DMS53 treated with DMSO at 0.1 percent for 48 hours (cell line): ENCODE measurements at regions not wholly inside any gene's neighbourhood (a gene's known extent, or its start where the extent isn't known, plus 50 kb on each side); places are given as distances from the start of the nearest gene placed in this dataset.
"Not testable (repeated sequence)": the region's sequence is repeated elsewhere in the genome, so short reads cannot be mapped to it uniquely, and the experiment has no call there.

Source experiments
- DNase-seq: peaks from one replicate; lab custom pipeline; 2025; ENCODE audit not compliant: unreplicated experiment; lab: John Stamatoyannopoulos, UW

DNA sequence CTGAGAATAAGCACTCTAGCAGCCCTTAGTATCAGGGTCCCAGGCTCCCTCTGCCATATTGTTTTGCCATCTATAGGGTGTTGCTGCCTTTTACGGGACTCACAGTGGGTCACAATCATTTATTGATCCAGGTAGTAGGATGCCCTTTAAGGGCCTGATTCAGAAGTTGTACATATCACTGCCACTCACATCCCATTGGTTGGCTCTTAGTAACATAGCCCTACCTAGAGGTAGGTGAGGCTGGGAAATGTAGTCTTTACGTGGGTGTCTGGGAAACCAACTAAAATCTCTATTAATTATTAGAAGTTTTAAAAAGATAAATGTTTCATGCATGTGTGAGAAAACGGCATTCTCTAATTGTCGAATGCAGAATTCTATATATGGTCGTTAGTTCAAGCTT lies 78.8 kb upstream of the ATP5PO start:
- no peak for DNase-seq

DNA sequence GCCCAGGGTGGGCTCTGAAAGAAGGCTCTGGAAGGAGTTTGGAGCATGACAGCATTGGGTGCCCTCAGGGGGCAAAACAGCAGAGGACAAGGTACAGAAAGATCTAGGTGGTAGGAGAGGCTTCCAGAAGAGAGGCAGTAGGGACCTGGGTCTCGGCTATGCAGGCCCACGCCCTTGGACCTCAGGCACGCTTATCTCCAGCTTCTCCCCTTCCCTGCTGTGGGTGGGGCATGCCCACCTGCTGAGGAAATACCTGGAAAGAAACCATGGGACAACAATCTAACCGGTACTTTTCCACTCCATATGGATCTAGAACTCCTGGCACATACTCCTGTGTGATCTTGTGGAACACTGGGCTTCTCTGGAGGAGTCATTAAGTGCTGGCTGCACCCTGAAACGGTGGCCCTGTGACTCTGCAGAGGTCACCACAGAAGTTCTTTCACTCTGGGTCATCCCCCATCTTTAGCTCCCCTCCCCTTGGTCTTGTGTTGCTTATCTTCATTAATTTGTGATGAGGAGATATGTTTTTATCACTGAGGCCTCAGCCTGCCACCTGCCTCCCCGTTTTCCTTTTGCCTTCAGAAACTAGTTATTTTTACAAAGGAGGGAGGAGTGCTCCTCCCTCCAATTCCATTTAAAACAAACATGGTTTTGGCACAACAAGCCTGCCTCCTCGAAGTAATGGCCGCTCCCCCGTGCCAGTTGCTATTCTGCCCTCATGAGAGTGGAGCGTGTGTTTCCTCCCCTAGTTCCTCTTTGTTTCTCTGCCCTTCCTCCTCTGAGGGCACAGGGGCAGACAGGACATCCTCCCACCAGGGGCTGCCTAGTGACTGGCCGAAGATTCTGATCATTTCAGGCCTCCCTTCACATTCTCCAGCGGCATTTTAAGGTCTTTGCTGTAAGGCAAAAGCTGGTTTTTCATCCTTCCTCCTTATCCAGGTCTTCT lies 78.0 kb upstream of the ATP5PO start:
- DNase-seq: no peak

DNA sequence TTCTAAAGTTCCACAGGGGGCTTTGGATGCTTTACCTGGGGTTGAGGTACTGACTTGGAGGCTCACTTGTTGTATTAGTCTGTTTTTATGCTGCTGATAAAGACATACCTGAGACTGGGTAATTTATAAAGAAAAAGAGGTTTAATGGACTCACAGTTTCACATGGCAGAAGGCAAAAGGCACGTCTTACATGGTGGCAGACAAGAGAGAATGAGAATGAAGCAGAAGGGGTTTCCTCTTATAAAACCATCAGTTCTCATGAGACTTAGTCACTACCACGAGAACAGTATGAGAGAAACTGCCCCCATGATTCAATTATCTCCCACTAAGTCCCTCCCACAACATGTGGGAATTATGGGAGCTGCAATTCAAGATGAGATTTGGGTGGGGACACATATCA lies 76.8 kb upstream of the ATP5PO start:
- DNase-seq: not testable (repeated sequence)

DNA sequence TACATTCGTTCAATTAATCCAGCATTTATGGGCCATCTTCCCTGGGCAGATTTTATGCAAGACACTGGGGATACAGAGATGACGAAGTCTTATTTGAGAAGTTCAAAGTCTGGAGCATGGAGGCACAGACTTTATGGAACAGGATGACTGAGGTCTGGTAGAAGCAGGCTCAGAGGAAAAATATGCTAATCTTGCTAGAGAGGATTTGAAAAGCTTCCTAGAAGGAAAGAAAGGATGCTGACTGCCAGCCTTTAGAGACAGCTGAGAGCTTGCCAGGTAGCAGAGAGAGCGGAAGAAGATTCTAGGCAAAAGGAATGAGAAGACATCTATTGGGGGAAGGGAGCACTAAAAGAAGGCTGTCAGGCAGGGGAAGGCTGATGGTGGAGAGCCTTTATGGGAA lies 75.5 kb upstream of the ATP5PO start:
- DNase-seq: no peak

DNA sequence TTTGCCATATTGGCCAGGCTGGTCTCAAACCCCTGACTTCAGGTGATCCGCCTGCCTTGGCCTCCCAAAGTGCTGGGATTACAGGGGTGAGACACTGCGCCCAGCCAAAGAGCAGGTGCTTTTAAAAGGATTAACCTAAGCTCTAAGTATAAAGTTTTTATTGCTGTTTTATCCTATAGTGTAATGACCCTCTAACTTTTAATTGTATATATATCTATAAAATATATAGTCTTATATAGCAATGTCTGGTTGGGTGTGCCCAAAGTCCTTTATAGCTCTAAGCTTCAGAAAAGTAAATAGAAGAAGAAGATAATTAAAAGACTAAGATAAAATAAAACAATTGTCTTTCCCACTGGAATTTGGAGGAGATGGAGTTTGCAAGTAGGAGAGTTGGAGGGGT lies 73.8 kb upstream of the ATP5PO start:
- no peak for DNase-seq

DNA sequence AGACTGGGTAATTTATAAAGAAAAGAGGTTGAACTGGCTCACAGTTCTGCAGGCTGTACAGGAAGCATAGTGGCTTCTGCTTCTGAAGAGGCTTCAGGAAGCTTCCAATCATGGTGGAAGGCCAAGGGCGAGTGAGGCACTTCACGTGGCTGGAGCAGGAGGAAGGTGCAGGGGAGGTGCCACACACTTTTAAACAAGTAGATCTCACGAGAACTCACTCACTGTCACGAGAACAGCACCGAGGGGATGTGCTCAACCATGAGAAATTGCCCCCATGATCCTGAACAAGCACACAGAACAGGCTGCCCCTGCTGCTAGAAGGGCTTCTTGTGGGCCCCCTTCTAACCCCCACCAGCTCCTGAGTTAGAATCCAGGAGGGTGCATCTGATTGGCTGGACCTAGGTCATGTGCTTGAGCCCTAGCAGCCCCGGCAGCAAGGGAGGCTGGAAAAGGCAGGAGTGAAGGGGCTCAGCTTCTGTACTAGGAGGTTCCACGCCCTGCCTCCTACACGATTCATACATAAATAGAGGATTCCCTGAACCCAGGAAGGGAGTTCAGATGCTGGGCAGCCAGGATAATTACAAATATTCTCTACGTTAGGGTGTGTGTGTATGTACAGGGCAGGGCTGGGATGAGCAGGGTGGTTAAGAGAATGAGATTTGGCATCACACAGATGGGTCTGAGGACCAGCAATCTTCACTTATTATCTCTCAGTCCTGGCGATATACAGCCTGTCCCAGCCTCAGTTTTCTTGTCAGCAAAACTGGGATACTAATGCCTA lies 72.8 kb upstream of the ATP5PO start:
- no peak for DNase-seq

- DNase-seq: no peak
Measured at GRCh38 chr21:33987461-33987860, 71.9 kb upstream of the ATP5PO start.

DNA sequence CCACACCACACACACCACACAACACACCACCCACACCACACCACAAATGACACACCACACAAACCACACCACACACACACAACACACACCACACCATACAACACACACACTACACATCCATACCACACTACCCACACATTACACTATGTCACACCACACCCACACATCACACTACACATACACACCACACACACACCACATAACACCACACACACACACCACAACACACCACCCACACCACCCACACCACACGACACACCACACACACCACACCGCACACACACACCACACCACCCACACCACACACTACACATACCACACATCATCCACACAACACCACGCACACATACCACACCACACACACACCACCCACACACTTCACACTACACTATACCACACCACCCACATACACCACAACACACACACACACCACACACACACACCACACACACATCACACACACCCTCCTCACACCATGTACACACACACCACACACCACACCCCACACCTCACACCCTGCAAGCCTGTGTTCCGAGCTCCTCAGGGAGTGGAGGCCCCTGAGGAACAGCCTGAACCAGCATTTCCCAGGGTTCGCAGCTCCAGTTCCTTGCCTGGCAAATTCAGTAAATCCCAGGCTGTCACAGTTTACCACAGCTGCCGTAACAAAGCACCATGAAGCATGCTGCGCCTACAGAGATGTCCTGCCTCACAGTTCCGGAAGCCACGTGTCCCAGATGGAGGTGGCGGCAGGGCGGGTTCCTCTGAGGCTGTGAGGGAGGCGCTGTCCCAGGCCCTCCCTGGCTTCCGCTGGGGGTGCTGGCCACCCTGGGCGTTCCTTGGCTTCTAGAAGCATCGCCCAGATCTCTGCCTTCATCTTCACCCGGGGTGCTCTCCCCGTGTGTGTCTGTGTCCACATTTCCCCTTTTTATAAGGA lies 69.8 kb upstream of the ATP5PO start:
- no peak for DNase-seq

GRCh38 chr21:33984021-33984481 lies 68.4 kb upstream of the ATP5PO start:
- DNase-seq: no peak

- DNase-seq: no peak
Measured at GRCh38 chr21:33981391-33982101, 65.9 kb upstream of the ATP5PO start.

- no peak for DNase-seq
Measured at GRCh38 chr21:33980276-33980916, 64.8 kb upstream of the ATP5PO start.

GRCh38 chr21:33978585-33978984 lies 63.0 kb upstream of the ATP5PO start:
- no peak for DNase-seq

DNA sequence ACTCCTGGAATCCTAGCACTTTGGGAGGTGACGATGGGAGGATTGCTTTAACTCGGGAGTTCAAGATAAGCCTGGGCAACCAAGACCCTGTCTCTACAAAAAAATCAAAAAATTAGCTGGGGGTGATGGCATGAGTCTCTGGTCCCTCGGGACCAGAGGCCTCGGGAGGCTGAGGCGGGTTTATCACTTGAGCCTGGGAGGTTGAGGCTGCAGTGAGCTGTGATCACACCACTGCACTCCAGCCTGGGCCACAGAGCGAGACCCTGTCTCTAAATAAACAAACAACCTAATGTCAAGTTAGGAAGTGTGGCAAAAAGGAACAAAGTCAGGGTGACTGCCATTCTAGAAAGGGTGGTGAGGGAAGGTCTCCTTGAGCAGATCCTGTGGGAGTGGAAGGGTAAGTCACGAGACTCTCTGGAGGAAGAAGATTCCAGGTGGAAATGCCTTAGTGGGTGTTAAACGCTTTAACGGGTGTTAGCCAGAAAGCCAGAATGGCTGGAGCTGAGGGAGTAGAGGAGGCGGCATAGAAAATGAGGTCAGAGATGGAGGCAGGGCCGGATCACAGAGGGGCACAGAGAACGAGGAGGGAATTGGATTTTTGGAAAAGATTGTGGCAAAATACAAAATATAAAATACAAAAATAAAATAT lies 62.2 kb upstream of the ATP5PO start:
- DNase-seq: no peak

DNA sequence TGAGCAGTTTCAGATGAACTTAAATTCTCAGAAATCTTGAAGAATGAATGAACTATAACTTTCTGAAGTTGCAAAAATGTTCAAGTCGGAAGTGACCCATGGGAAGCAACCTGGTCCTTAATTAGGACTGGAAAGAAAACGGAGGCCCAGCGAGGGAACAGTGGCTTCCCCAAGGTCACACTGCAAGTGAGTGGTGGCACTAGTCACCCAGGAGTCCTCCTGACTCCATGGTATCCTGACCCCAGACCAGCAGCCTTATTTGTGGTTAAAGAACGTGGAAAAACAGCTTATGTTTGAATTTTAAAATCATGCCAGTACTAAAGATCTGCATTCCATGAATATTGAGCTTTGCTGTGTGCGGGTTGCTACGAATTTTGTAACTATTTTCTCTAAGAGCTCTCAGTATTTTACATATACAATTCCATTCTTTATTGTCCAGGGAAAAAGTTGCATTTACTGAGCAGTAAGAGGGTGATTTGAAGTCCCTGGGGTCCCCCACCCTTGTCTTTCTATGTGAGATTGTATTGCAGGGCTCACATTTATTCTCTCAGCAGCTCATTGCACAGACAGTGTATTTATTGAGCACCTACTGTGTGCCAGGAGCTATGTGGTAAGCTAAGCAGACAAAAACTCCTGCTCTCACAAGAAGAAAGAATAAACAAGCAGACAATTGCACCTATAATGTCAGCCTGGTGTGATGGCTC lies 61.6 kb upstream of the ATP5PO start:
- no peak for DNase-seq

DNA sequence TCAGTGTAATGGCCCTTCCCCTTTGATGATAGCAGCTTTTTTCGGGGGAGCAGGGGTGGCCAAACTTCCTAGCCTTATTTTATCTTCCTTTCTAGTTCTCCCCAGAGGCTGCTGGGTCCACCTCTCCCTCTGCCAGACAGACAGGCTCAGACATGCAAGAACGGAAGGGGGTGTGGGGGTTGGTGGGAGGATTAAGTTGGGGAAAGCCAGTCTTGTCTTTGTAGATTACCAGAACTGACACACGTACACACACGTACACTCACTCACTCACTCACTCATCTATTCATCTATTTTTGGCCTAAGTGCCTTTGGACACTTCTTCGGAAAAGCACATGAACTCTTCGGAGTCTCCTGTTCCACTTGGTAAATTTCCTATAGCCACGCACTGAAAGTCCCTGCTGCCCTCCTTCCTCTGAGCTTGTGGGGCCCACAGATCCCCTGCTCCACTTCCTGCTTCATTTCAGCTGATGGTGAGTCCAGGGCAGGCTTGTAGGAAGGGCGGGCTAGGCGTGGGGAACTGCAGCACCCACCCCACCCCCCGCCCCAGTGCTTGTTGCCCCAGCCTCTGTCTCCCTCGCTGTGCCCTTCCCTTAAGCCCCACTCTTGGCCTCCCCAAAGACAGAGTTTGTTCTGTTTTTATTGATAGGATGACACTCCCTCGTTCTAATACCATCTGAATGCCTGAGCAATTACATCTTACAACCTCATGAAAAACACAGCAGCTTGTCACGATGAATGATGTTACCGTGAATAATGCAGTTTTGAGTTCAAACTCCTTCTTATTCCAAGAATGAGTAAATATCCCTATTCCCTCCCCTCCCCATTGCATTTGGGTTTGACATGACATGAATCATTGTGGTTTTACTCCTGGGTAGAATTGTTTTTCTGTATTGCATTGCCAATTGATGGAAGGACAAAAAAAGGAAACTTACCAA lies 60.7 kb upstream of the ATP5PO start:
- no peak for DNase-seq

- no peak for DNase-seq
Measured at GRCh38 chr21:33975548-33976081, 60.0 kb upstream of the ATP5PO start.
